HG03558 (cell line): ENCODE measurements at regions not wholly inside any gene's neighbourhood (a gene's known extent, or its start where the extent isn't known, plus 50 kb on each side); places are given as distances from the start of the nearest gene placed in this dataset.
"Not testable (repeated sequence)": the region's sequence is repeated elsewhere in the genome, so short reads cannot be mapped to it uniquely, and the experiment has no call there.

Experiments used
- ATAC-seq: cut with Tn5 transposase; IDR thresholded peaks from one replicate; pipeline ENCODE4 v1.9.1; 2021; ENCODE audit warnings: moderate number of reproducible peaks; ENCODE audit not compliant: unreplicated experiment; ENCODE audit errors: extremely low read depth

DNA sequence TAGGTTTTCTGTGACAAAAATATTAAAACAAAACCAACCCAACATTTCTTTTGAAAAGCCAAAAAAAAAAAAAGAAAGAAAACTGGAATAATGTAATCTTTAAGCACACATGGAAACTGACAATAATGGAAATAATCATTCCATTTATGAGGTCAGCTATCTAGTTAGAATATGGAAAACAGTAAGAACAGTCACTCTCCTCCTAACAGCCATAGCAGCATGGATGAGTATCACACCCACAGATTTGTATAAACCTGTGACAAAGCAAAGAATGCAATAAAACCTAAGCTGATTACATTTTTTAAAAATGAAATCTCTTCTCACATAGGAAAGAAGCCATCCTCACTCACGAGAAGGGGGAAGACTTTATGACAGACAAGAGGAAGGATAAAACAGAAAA, 437.8 kb downstream of the NYAP2 start:
- ATAC-seq = no peak

DNA sequence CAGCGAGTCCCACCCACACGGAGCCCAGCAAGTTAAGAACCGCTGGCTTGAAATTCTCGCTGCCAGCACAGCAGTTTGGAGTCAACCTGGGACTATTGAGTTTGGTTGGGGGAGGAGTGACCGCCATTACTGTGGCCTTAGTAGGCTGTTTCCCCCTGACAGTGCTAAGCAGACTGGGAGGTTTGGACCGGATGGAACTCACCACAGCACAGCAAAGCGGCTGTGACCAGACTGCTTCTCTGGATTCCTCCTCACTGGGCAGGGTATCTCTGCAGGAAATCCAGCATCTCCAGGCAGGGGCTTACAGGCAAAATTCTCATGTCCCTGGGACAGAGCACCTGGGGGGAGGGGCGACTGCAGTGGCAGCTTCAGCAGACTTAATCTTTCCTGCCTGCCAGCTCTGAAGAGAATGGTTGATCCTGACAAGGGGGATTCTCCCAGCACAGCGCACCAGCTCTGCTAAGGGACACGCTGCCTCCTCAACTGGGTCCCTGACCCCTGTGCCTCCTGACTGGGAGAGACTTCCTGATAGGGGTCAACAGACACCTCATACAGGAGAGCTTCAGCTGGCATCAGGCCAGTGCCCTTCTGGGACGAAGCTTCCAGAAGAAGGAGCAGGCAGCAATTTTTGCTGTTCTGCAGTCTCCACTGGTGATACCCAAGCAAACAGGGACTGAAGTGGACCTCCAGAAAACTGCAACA, 425.4 kb downstream of the NYAP2 start:
- ATAC-seq = no peak

DNA sequence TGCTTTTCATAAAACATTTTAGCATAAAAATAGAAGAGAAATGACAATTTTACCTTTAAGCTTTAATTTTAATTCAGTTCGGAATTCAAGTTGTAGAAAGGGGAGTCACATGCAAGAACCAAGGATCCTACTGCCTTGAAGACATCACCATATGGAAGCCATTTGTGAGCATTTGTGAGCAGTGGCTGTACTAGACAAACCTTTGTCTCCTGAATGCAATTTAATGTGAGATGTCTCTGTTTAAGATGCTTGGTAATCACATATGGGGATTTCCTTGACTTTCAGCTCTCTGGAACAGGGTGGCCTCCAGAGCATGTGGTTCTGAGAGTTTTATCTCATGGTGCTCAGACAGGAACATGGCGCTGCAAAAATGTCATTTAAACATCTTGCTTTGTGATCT, 421.8 kb downstream of the NYAP2 start:
- ATAC-seq = no peak

DNA sequence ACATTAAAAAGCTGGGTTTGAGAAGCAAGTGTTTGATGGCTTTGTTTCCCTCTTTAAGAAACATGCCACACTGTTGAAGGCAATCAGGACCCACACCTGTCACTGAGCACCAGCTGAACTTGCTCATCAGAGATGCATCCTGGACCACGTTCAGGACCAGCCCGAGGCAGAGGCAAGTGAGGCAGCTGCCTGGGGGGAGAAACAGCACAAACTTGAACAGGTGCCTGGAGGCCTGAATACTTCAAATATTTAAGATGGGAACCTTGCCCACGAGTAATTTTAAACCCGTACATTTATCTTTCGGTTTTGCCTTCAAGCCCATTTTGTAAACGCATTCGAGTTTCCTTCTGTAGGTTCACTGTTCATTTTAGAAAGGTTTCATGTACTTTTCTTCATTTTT, 421.3 kb downstream of the NYAP2 start:
- ATAC-seq = no peak

DNA sequence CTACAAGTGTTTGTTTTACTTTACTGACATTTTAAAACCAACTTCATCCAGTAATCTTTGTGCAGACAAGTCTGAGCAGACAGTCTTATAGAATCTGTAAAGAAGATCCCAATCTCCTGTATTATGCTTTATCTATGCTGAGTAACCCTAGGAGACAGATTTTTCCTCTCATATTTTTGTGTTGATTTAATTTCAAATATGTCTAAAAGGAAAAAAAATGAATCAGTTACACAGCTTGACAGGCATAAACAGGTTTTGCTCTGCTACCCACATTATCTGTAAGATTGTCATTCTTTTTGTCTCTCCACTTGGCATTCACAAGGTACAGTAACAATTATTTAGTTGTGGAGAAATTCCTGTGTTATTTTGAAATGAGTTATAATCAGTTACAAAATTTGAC, 415.0 kb downstream of the NYAP2 start:
- no peak for ATAC-seq

DNA sequence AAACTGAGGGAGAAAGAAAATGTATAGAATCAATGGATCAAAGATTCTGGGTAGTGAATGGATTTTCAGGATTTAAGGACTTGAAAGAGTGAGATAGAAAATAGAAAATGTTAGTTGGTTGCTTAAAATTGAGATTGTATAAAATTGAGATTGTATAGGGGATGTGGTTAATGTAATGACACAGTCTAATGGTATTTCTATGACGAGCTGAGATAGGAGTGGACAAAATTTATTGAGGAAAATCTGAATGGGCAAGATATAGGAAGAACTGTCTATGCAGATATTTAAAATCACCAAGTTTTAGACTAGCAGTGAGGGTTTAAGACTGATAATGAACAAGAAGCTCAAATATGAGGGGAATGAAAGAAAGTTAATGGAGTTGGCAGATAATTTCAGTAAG, 406.6 kb downstream of the NYAP2 start:
- no peak for ATAC-seq

DNA sequence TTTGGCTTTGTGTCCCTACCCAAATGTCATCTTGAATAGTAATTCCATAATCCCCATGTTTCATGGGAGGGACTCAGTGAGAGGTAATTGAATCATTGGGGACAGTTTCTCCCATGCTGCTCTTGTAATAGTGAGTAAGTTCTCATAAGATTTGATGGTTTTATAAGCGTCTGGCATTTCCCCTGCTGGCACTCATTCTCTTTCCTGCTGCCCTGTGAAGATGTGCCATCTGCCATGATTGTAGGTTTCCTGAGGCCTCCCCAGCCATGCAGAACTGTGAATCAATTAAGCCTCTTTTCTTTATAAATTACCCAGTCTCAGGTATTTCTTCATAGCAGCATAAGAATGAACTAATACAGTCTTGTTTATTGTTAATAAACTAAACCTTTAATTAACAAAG, 402.6 kb downstream of the NYAP2 start:
- not testable (repeated sequence) for ATAC-seq

DNA sequence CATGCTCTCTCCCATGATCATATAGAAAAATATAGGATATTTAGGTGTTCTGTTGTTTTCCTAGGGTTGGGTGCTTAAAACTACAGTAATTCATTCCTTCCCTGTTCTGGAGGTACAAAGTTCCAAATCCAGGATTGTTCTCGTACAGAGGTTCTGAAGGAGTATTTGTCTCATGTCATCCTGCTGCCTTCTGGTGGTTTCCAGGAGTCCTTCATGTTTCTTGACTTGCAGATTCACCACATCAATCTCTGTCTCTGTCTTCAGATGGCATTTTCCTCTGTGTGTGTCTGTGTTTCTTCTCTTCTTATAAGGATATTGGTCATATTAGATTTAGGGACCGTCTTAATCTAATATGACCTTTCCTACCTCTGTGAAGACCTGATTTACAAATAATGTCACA, 397.9 kb downstream of the NYAP2 start:
- ATAC-seq = no peak

DNA sequence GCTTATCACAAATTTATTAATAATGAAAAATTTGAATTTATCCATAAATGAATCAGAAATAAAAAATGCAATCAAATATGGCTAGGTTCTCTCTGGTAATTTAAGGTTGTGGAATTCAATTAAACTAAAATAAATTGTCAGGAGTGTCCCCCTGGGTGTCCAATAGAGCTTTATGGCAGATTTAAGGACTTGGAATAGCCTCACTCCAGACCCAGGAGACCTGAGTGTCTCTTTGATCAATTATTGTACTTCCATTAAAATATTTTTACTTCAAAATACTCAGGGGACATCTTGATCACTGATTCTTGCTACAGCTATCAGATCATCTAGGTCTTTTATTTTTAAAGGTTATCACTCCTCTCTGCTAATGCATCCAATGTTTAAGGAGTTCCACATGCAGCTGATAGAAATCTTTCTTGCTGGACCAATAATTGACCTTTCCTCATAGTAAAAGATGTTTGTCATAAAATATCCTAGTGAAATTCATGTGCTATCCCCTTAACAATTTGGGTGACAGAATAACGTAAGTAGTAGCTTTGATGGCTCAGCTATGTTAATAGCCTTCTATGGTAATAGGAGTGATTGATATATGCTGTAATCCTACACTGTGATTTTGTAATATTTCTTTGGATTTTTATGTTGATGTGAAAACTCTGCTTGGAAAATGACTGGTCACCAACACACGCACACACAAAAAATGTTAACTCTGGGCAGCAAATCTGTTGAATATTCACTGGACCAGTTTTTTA, 395.3 kb downstream of the NYAP2 start:
- ATAC-seq = no peak

DNA sequence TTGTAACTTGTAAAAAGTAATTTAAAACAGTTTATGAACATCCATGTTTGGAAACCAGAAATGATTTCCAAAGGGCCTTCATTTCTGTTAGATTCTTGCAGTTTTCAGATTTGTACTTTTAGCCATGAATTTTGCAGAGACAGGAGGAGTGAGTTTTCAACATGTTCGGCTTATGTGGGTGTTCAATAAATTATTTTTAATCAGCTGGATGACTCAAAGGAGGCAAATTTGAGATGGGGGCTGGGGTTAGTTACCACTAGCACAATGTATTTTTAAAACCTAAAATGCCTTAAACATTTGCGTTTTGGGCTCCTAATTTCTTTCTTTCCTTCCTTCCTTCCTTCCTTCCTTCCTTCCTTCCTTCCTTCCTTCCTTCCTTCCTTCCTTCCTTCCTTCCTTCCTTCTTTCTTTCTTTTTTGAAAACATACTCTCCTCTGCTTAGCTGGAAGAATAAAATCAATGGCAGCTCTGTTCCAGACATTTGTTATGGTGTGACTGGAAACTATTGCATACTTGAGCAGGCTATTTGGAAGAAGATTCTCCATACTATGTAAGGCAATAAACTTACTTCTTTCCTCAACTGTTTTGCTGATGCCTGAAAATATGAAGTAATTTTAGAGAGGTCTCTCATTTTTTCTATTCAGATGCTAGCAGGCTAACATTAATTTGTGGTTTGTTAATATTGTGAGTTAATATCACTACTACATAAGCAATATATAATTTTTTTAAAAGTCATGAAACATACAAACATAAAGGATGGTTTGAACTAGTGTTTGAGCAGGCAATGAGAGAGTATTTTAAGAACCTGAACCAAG, 394.4 kb downstream of the NYAP2 start:
- ATAC-seq = no peak

DNA sequence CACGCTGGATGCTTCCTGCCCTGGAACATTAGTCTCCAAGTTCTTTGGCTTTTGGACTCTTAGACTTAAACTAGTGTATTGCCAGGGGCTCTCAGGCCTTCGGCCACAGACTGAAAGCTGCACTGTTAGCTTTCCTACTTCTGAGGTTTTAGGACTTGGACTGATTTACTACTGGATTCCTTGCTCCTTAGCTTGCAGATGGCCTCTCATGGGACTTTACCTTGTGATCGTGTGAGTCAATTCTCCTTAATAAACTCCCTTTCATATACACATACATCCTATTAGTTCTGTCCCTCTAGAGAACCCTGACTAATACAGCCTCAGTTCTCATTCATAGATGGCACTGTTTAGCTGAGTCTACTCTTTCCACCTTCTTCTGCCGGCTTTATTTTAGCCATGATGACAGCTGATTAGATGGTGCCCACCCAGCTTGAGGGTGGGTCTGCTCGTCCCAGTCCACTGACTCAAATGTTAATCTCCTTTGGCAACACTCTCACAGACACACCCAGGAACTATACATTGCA, 389.1 kb downstream of the NYAP2 start:
- no peak for ATAC-seq

DNA sequence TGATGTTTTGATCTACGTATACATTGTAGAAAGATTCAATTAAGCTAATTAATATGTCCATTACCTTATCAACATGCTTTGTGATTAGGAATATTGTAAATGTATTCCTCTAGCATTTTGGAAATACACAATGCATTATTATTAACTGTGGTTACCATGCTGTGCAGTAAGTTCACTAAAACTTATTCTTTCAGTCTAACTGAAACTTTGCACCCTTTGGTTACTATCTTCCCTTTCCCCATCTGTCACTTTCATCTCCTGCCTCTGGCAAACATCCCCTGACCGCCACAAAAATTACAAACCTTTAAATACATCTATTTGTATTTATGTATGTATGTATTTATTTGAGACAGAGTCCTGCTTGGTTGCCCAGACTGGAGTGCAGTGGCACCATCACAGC, 388.0 kb downstream of the NYAP2 start:
- ATAC-seq = no peak

DNA sequence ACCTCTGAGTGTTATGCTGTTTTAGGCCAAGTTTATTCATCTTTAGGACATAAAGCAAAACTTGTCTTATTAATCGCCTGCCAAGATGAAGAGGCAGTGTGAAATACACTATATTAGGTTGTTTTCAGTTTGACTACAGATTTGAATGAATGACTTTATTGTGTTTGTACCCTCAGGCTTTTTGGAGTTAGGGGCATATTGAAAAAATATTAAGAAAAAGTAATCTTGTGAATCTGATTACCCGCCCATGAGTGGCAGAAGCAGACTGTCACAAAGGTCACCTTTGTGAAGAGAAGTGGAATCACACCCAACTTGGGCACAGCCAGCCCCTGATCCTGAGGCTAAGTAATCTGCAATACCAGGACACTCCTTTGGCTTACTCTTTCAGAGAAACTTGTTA, 382.5 kb downstream of the NYAP2 start:
- no peak for ATAC-seq

DNA sequence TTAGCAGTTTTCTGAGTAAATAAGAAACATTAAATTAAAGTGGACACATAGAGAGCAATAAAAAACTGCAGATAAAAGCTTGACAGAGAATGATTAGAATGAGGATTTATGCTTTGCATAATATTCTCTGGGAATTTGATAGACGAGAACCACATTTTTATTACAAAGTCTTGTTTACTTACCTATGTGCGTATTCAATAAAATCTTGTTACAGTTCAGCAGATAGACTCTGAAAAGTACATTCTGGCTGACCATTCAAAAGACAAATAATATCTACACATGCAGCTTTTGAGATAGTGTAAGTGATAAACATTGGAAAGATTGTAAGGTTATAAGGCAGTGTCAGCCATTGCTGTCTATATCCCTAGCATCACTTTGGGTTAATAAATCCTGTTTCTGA, 381.6 kb downstream of the NYAP2 start:
- no peak for ATAC-seq

DNA sequence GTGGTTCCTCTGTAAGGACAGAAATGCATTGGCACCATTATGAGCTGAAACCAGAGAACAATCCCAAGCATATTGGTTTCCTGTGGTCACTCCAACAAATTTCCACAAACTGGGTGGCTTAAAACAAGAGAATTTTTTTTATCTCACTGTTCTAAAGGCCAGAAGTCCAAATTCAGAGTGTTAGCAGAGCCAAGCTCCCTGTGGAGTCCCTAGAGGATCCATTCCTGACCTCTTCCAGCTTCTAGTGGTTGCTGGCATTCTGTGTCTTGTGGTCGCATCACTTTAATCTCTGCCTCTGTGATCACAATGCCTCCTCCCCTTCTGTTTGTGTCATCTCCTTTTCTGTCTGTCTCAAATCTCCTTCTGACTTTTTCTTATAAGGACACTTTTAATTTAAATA, 380.3 kb downstream of the NYAP2 start:
- ATAC-seq = no peak

DNA sequence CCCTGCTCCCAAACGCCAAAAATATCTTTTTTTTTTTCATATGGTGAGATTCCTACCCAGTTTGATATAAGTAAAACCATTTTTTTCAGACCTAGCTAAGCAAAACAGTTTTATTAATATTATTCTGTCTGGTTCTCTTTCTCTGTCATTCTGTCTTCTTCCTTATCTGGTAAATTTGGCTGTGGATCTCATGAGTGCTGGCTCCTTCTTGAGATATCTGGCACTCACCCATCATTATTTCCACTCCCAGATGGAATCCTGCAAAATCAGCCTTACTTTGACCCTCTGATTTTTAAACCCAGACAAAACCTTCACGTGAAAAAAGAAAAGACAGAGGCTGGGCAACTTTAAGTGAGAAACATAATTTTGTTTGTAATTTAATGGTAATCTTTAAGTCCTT, 373.6 kb downstream of the NYAP2 start:
- ATAC-seq = no peak

DNA sequence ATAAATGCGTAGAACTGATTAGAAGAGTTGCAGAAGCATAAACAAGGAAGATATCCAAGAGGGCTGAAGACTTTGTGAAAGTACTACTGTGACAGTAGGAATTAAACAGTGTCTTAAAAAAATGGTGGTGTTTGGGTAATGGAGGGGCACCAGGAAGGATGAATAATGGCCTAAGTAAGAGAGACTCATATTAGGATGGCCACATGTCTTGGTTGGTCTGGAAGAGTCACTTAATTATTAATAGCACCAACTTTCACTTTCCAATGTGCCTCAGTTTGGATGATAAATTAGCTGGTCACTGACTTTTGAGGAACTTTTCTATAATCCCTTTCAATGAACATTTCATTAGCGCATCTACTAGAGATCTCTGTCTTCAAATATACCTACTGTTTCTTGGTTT, 372.2 kb downstream of the NYAP2 start:
- ATAC-seq = peak; percentile 43

DNA sequence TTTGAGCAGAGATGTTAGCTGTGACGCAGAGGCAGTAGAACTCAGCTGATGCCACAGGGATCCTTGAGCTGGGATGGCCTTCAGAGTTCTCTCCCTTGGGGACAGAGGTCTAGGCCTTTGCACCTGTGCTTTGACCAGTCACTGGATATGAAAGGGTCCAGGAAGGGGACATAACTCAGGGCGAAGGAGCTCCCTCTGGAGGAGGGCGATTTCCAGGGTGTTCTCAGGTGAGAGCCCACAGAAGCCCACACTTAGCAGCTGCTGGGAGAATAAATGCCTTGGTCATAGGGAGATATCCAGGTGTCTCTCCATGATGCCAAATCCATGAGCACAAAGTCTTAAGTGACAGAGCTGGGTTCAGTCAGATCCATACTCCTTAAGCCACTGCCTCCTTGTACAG, 369.2 kb downstream of the NYAP2 start:
- no peak for ATAC-seq

DNA sequence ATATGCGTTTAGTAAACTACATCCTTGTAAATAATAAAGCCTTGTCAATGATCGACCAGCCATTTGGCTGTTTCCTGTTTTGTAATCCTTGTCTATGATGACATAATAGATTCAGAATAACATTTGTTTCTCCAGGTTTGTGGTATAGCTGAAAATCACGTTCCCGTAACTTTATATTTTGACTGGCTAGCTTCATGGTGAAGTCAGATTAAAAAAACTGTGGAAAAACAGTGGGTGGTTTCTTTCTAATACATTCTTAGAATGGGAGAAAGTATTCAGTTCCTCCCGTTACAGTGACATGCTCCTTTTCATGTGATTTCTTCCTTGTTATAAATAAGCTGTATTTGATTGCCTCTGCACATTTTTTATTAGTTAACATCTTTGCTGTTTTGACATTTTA, 366.9 kb downstream of the NYAP2 start:
- ATAC-seq = no peak

DNA sequence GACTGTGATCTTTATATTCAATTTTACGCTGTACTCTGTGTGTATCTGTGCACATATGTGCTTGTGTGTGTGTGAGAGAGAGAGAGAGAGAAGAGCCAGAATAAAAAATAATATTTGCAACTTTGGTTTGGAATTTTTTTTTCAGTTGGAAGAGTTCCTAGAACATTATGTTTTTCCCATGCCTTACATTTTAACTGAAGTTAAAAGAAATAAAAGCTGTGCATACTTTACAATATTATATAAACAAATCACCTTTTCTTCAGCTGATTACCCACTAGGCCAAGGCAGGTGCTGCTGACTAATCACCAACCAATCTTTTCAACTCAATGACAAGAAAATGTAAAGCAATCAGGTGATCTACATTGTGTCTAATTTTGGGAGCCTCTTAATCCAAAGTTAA, 366.3 kb downstream of the NYAP2 start:
- ATAC-seq = no peak

DNA sequence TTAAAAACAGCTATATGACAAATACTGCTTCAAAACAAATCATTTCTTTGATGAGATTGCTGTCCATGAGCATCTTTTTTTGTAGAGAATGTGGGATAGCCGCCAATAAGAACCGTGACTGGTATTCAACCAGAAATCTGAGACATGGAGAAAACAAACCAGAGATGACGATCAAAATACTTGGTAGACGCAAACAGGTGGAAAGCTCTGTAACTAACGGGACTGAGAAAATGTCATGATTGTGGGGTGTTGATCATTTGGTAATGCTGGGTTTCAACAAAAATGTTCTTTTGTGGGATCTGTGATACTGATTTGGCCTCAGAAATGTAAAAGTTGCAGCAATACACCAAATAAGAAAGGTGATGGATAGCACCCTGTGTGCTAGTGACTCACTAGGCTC, 364.8 kb downstream of the NYAP2 start:
- ATAC-seq = no peak
